ENCODE measurements at regions not wholly inside any gene's neighbourhood (a gene's known extent, or its start where the extent isn't known, plus 50 kb on each side); places are given as distances from the start of the nearest gene placed in this dataset.

- TF ChIP-seq CTCF (conservative IDR thresholded peaks at IDR 0.05; ENCODE audit: low read depth, low read length) (no peak), EZH2 (IDR thresholded peaks at IDR 0.05; ENCODE audit: borderline replicate concordance, low read depth, low read length, poor library complexity, severe bottlenecking) (no peak)
These were observed 633.9 kb upstream of the RAB6C start for GRCh38 chr2:129345540-129345939.

Measured in A673 (cell line).